ENCODE measurements at regions not wholly inside any gene's neighbourhood (a gene's known extent, or its start where the extent isn't known, plus 50 kb on each side); places are given as distances from the start of the nearest gene placed in this dataset.

DNA sequence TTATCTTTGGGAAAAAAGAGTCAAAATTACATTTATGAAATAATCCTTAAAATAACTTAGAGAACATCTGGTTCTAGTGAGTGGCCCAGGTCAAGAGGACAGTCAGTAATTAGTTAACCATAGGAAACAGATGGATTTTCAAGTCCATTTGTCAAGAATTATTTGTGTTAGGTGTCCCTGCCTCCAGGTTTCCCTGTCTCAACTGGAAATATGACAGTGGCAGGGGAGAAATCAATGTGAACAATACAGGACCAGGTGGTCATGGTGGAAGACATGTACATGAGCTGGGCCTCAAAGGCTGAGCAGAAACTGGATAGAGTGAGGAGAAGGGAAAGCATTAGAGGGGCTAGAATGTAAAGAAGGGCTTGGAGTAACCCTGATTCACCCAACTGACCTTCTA lies 372.6 kb downstream of the VPS13C start:
- no peaks in the 10 kb centered on the region for H3K4me1 Mint-ChIP-seq
- H3K27me3 Mint-ChIP-seq = peaks cover 60% of the 10 kb centered on the region
- no peak overlapping the region for H3K27ac Mint-ChIP-seq (ENCODE audit: low read depth)
- no peaks in the 10 kb centered on the region for H3K9me3 Mint-ChIP-seq
- H3K36me3 Mint-ChIP-seq (ENCODE audit: insufficient read depth) = no peaks in the 10 kb centered on the region
- H3K4me3 Mint-ChIP-seq = no peak overlapping the region
- ATAC-seq (replicated peaks; ENCODE audit: extremely low read depth, poor library complexity, severe bottlenecking) = no peak
- no peak for DNase-seq (ENCODE audit: low spot score in 2 of 2)

DNA sequence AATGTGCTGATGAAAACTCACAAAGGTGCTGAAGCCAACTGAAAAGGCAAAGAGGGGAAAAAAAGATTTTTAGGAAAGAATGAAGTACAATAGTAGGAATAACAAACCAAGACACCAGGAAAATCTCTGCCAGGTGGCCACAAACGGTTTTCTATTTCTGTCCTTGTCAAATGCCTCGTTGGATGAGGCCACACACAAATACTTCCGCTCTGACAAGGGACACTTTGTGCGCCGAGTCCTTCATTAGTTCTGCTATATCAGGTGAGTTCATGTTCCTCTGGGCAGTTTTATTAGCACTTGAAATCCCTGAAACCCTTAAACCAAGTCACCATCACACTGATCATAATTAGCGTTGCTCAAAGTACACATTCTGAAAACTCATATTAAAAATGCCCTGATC lies 373.1 kb downstream of the VPS13C start:
- no peak for ATAC-seq (replicated peaks; ENCODE audit: extremely low read depth, poor library complexity, severe bottlenecking)
- H3K4me3 Mint-ChIP-seq = no peak overlapping the region
- no peak for DNase-seq (ENCODE audit: low spot score in 2 of 2)
- peaks cover 58% of the 10 kb centered on the region for H3K27me3 Mint-ChIP-seq
- H3K9me3 Mint-ChIP-seq = no peaks in the 10 kb centered on the region
- H3K36me3 Mint-ChIP-seq (ENCODE audit: insufficient read depth) = no peaks in the 10 kb centered on the region
- no peak overlapping the region for H3K27ac Mint-ChIP-seq (ENCODE audit: low read depth)
- no peaks in the 10 kb centered on the region for H3K4me1 Mint-ChIP-seq

DNA sequence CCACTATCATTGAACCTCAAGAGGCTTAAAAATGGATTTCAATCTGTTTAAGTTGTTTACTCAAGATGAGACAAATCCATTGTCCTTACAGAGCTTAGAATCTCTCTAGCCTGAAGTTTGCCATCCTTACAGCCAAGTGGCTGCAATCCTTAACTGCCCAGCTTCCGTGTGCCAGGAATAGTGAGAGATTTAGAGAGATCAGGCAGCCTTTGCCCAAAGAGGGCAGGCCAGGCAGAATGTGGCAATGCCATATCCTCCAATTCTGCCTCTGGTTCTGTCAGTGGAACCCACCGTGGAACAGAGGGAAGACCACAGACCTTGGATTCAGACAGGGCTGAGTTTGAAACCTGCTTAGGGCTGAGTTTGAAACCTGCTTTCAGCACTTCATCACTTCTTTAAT lies 374.3 kb downstream of the VPS13C start:
- H3K4me1 Mint-ChIP-seq = no peaks in the 10 kb centered on the region
- H3K27ac Mint-ChIP-seq (ENCODE audit: low read depth) = no peak overlapping the region
- peaks cover 56% of the 10 kb centered on the region for H3K27me3 Mint-ChIP-seq
- no peak for ATAC-seq (replicated peaks; ENCODE audit: extremely low read depth, poor library complexity, severe bottlenecking)
- no peak overlapping the region for H3K4me3 Mint-ChIP-seq
- no peak for DNase-seq (ENCODE audit: low spot score in 2 of 2)
- no peaks in the 10 kb centered on the region for H3K9me3 Mint-ChIP-seq
- H3K36me3 Mint-ChIP-seq (ENCODE audit: insufficient read depth) = no peaks in the 10 kb centered on the region

DNA sequence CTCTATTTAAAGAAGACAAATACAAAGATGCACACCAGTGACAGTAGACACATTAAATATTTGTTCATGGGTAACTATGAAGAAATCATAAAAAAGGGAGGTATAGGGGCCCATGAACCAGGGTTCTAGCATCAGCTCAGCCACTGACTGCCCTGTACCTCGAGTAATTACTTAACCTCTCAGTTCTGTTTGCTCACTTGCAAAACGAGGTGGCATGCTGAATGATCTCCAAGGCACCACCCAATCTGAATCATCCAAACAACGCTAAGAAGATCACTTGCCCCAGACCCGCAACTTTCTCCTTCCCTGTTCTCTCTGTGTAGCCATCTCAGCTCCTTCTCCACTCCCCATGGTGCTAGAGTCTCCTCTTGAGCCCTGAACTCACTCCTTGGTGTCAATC lies 374.7 kb downstream of the VPS13C start:
- ATAC-seq (replicated peaks; ENCODE audit: extremely low read depth, poor library complexity, severe bottlenecking) = no peak
- peaks cover 56% of the 10 kb centered on the region for H3K27me3 Mint-ChIP-seq
- no peaks in the 10 kb centered on the region for H3K9me3 Mint-ChIP-seq
- DNase-seq (ENCODE audit: low spot score in 2 of 2) = no peak
- H3K27ac Mint-ChIP-seq (ENCODE audit: low read depth) = no peak overlapping the region
- H3K4me3 Mint-ChIP-seq = no peak overlapping the region
- H3K4me1 Mint-ChIP-seq = no peaks in the 10 kb centered on the region
- no peaks in the 10 kb centered on the region for H3K36me3 Mint-ChIP-seq (ENCODE audit: insufficient read depth)

DNA sequence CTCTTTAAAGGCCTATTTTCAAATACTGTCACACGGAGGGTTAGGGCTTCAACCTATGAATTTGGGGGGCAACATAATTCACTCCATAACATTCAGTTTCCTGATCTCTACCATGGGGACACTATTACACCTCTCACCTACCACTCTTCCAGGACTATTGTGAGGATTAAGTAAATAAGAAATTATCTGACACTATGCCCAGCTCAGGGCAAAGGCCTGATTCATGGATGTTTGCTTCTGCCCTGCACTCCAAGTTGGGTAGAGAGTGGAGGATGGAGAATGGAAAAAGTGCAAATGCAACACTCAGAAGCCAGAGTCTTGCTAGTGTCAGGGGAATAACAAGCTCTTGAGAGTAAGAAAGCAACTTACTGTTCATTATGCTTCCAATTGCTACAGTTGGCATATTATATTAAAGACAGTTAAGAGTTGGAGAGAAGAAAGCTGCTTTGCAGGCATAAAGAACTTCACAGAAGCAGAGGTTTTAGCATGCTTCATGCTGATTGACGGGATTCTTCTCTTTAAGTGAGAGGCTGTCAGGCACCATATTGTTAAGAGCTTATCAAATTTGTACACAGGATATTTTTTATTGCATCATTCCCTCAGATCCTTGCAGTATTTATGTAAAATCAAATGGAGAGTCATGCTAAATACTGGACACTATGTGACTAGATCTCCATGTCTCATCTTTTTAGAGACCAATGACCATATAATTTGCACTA lies 375.3 kb downstream of the VPS13C start:
- no peaks in the 10 kb centered on the region for H3K36me3 Mint-ChIP-seq (ENCODE audit: insufficient read depth)
- H3K4me3 Mint-ChIP-seq = no peak overlapping the region
- no peak for ATAC-seq (replicated peaks; ENCODE audit: extremely low read depth, poor library complexity, severe bottlenecking)

DNA sequence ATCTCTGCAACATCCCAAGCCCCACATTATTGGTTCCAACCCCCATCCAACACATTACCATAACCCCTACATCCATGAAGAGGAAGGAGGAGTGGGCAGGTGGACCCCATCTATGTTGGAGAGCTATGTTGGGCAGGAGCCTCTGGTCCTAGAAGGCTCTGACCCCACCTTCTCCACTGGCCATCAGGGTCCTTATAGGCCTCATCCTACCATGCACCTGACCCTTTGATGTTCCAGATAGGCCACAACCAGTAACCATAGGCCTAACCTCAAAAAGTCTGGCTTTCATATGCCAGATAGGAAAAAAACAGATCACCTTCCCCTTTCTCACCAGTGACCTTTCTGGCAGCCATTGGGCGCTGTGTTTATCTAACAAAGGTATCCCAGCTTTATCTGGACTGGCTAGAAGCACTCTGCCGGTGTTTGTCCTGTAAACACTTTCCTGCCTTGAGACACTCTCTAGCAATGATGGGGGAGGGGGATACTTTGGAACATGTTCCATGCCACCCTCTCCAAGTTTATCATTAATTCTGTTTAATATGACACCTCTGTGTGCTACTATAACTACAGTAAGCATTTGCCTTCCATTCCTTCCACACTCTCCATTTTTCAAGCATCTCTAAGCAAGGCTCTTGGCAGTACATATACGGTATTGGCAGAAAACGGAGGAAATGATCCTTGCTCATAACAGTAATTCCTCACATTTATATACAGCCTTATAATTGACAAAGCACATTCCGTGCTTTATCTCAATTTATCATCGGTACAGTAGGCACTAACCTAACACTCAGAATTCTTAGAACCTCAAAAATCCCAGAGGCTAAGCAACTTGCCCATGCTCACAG lies 377.1 kb downstream of the VPS13C start:
- H3K9me3 Mint-ChIP-seq = no peaks in the 10 kb centered on the region
- H3K27ac Mint-ChIP-seq (ENCODE audit: low read depth) = no peak overlapping the region

More for the DNA sequence above, 375.3 kb downstream of the VPS13C start:
- H3K27ac Mint-ChIP-seq (ENCODE audit: low read depth) = no peak overlapping the region
- peaks cover 59% of the 10 kb centered on the region for H3K27me3 Mint-ChIP-seq
- H3K9me3 Mint-ChIP-seq = no peaks in the 10 kb centered on the region
- H3K4me1 Mint-ChIP-seq = no peaks in the 10 kb centered on the region
- DNase-seq (ENCODE audit: low spot score in 2 of 2) = no peak

DNA sequence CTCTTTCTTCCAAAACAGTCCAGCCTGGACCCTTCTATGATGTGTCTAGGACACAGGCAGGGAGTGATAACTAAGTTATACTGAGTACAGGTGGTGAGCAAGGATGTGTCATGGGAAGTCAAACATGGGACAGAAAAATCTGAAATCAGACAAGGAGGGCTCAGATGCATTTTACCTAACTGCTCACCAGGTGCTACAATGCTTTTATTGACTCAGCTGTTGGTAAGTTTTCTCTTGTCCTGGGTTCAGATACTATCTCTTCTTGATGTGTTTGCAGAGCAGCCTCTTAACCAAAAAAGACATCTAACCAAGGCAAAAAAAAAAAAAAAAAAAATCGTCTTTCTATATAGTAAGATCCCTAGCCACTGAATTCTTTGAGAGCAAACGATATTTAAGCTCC lies 378.6 kb downstream of the VPS13C start:
- DNase-seq (ENCODE audit: low spot score in 2 of 2) (no peak), ATAC-seq (replicated peaks; ENCODE audit: extremely low read depth, poor library complexity, severe bottlenecking) (no peak)
- Mint-ChIP-seq H3K27me3 (peaks cover 74% of the 10 kb centered on the region), H3K9me3 (no peaks in the 10 kb centered on the region), H3K36me3 (ENCODE audit: insufficient read depth) (no peaks in the 10 kb centered on the region), H3K4me1 (no peaks in the 10 kb centered on the region), H3K4me3 (no peak overlapping the region), H3K27ac (ENCODE audit: low read depth) (no peak overlapping the region)

More for the DNA sequence above, 377.1 kb downstream of the VPS13C start:
- H3K4me3 Mint-ChIP-seq = no peak overlapping the region
- ATAC-seq (replicated peaks; ENCODE audit: extremely low read depth, poor library complexity, severe bottlenecking) (no peak), DNase-seq (ENCODE audit: low spot score in 2 of 2) (no peak)
- peaks cover 77% of the 10 kb centered on the region for H3K27me3 Mint-ChIP-seq
- no peaks in the 10 kb centered on the region for H3K4me1 Mint-ChIP-seq
- no peaks in the 10 kb centered on the region for H3K36me3 Mint-ChIP-seq (ENCODE audit: insufficient read depth)

DNA sequence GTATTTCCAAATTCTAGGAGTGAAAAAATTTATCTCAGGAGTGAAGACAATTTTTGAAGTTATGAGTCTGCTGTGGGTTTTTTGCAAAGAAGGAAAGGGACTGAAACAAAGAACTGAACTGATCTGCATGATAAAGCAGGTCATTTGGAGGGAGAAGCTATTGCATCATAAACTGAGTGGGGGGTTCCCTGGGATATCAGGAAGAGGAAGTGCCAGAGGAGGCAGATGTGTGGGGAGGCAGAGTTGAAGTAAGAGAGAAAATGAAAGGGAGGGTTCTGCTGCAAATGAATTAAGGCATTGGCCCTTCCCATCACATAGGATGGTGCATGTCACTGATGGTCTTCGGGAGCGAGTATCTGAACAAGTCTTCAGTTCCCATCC lies 379.2 kb downstream of the VPS13C start:
- DNase-seq (ENCODE audit: low spot score in 2 of 2) (no peak), ATAC-seq (replicated peaks; ENCODE audit: extremely low read depth, poor library complexity, severe bottlenecking) (no peak)
- no peak overlapping the region for H3K27ac Mint-ChIP-seq (ENCODE audit: low read depth)
- peaks cover 74% of the 10 kb centered on the region for H3K27me3 Mint-ChIP-seq
- H3K4me3 Mint-ChIP-seq = no peak overlapping the region
- H3K36me3 Mint-ChIP-seq (ENCODE audit: insufficient read depth) = no peaks in the 10 kb centered on the region
- no peaks in the 10 kb centered on the region for H3K4me1 Mint-ChIP-seq
- no peaks in the 10 kb centered on the region for H3K9me3 Mint-ChIP-seq

DNA sequence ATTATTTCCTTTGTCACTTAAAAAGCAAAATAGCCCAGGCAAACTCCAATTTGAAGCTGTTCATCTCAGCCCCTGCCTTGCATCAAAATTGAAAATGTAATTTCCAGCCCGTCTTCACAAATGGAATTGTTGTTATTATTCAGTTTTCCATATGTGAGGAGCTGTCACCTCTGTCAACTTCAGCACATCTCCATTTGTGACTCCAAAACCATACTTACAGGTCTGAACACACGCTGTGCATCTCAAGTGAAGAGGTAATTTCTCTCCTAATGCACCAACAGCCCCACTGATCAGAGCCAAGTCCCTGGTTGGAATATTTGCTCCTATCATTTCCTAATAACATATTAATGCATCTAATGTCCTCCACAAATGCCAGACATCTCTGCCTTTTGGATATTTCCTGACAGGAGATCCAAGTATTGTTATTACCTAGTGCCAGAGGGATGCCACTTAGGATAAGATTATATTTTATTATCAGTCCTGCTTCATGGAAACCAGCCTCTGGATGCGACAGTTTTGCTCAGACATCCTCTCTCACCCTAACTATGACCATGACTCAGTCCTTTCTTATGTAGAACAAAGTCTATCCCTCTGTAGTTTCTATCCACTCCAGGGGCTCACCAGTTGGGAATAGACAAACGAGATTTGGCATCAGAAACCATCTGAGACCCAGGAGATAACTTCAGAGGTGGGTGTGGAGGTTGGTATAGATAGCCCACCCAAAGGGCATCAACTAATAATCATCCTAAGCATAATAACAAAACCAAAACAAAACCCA lies 379.8 kb downstream of the VPS13C start:
- no peak overlapping the region for H3K4me3 Mint-ChIP-seq
- no peaks in the 10 kb centered on the region for H3K36me3 Mint-ChIP-seq (ENCODE audit: insufficient read depth)
- H3K9me3 Mint-ChIP-seq = no peaks in the 10 kb centered on the region
- no peak for DNase-seq (ENCODE audit: low spot score in 2 of 2)
- ATAC-seq (replicated peaks; ENCODE audit: extremely low read depth, poor library complexity, severe bottlenecking) = no peak
- peaks cover 68% of the 10 kb centered on the region for H3K27me3 Mint-ChIP-seq
- H3K27ac Mint-ChIP-seq (ENCODE audit: low read depth) = no peak overlapping the region
- H3K4me1 Mint-ChIP-seq = no peaks in the 10 kb centered on the region

DNA sequence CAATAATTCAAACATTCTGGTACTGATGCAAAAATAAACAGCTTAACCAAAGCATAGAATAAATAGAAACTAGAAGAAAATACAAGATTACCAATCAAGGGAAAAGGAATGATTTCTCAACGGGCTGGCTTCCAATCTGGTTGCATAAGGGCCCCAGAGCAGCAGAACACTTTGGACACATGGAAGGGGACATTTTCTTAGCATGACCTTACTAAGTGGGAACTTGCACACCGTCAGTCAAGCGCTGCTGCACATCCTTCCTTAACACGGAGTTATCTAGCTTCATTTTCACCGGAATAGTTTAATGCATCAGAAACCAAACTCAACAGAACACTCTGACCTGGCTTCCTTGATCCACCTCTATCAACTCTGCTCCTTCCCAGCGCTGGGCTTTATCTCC lies 388.5 kb downstream of the VPS13C start:
- Mint-ChIP-seq H3K27me3 (peaks cover 38% of the 10 kb centered on the region), H3K9me3 (no peaks in the 10 kb centered on the region), H3K27ac (ENCODE audit: low read depth) (no peak overlapping the region), H3K4me1 (no peaks in the 10 kb centered on the region), H3K36me3 (ENCODE audit: insufficient read depth) (no peaks in the 10 kb centered on the region), H3K4me3 (no peak overlapping the region)
- ATAC-seq (replicated peaks; ENCODE audit: extremely low read depth, poor library complexity, severe bottlenecking) (no peak), DNase-seq (ENCODE audit: low spot score in 2 of 2) (no peak)

DNA sequence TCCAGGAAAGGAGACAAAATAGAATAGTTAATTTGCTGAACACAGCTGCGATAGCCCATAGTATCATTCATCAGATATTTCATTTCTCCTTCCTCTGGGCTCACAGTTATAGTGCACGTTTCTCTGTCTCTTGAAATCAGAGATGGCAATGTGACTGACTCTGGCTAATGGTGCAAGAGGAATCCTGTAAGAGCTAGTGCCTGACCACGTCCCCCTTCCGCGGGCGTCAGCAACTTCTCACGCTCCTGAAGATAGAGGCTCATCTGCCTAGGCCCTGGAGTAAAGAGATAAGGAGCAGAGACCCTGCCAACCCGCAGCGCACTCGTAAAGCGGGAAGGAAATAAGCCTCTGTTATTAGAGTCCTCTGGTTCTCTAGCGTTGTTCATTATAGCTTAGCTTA lies 391.8 kb downstream of the VPS13C start:
- DNase-seq (ENCODE audit: low spot score in 2 of 2) = no peak
- Mint-ChIP-seq H3K27me3 (peaks cover 60% of the 10 kb centered on the region), H3K27ac (ENCODE audit: low read depth) (no peak overlapping the region), H3K4me1 (no peaks in the 10 kb centered on the region), H3K9me3 (no peaks in the 10 kb centered on the region), H3K36me3 (ENCODE audit: insufficient read depth) (no peaks in the 10 kb centered on the region), H3K4me3 (no peak overlapping the region)
- ATAC-seq (replicated peaks; ENCODE audit: extremely low read depth, poor library complexity, severe bottlenecking) = no peak

DNA sequence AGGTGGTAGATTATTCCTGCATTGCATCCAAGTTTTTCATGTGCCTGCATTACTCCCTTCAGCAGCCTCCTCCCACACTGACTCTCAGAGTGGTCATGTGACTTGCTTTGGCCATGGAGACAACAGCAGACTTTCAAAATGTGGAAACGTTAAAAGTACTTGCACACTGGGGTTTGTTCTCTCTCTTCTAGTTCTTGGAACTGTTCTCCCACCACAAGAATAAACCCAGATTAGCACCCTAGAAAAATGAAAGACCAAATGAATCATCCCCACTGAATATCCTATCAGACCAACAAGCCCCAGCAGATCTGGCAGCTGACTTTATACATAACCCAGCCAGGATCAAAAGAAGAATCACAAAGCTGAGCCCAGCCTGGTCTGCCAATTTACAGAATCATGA lies 398.5 kb downstream of the VPS13C start:
- Mint-ChIP-seq H3K36me3 (ENCODE audit: insufficient read depth) (no peaks in the 10 kb centered on the region), H3K4me3 (no peak overlapping the region), H3K27ac (ENCODE audit: low read depth) (no peak overlapping the region), H3K27me3 (peaks cover 78% of the 10 kb centered on the region), H3K9me3 (no peaks in the 10 kb centered on the region), H3K4me1 (no peaks in the 10 kb centered on the region)
- ATAC-seq (replicated peaks; ENCODE audit: extremely low read depth, poor library complexity, severe bottlenecking) = no peak
- no peak for DNase-seq (ENCODE audit: low spot score in 2 of 2)

Data from central memory CD8-positive, alpha-beta T cell (primary cell).